ENCODE measurements at regions not wholly inside any gene's neighbourhood (a gene's known extent, or its start where the extent isn't known, plus 50 kb on each side); places are given as distances from the start of the nearest gene placed in this dataset.

GRCh38 chr10:85148693-85149640 is 820.6 kb downstream of the CCSER2 start:
- Histone ChIP-seq H2BK120ac (ENCODE audit: low read depth, low read length) (no peak overlapping the region), H4K20me1 (ENCODE audit: insufficient read depth, low read length) (no peaks in the 10 kb centered on the region), H3K14ac (replicated peaks; ENCODE audit: low read depth, low read length) (no peak overlapping the region), H3K9ac (ENCODE audit: low read depth, low read length) (no peak overlapping the region), H3K23ac (ENCODE audit: low read depth, low read length) (no peak overlapping the region), H4K91ac (ENCODE audit: insufficient read depth, low read depth, low read length) (no peak overlapping the region), H3K9me1 (ENCODE audit: insufficient read depth, low read length) (no peaks in the 10 kb centered on the region), H3K9me3 (ENCODE audit: control insufficient read depth, insufficient read depth, low read length) (peaks cover 13% of the 10 kb centered on the region), H4K8ac (ENCODE audit: low read depth in 2 of 2, low read length in 2 of 2) (no peak overlapping the region), H2BK15ac (ENCODE audit: low read depth, low read length) (no peak overlapping the region), H3K27me3 (ENCODE audit: control insufficient read depth, insufficient read depth, low read length) (no peaks in the 10 kb centered on the region), H4K5ac (ENCODE audit: low read depth, low read length) (no peak overlapping the region), H2BK5ac (ENCODE audit: low read depth, low read length, poor library complexity, severe bottlenecking) (no peak overlapping the region), H3K79me1 (ENCODE audit: low read depth in 1 of 2, low read length in 2 of 2) (no peaks in the 10 kb centered on the region), H3K4me1 (ENCODE audit: control insufficient read depth, insufficient read depth, low read length) (no peaks in the 10 kb centered on the region), H3K27ac (ENCODE audit: insufficient read depth, low read length) (no peak overlapping the region), H2AFZ (replicated peaks; ENCODE audit: low read length, poor library complexity) (no peak overlapping the region), H3K18ac (ENCODE audit: low read depth, low read length) (no peak overlapping the region), H2AK9ac (replicated peaks; ENCODE audit: low read depth, low read length, poor library complexity) (no peak overlapping the region), H3K4ac (ENCODE audit: low read depth, low read length) (no peak overlapping the region), H3K4me2 (ENCODE audit: low read depth, low read length) (no peak overlapping the region), H2AK5ac (ENCODE audit: low read depth, low read length) (no peak overlapping the region), H3K4me3 (ENCODE audit: insufficient read depth, low read depth, low read length) (no peak overlapping the region), H3K56ac (ENCODE audit: extremely low read depth, insufficient read depth, low read length) (no peak overlapping the region), H3K36me3 (ENCODE audit: control insufficient read depth, insufficient read depth, low read length) (no peaks in the 10 kb centered on the region), H2BK20ac (ENCODE audit: low read depth, low read length) (no peak overlapping the region)
- POLR2A ChIA-PET (ENCODE audit: unreplicated experiment): no interaction called here
- in situ Hi-C loops (cut with MboI; ENCODE audit: low sequenced_read_pairs): no loop called here
- no TSS peak for BruUV-seq (replicated peaks)
- CTCF ChIA-PET: no interaction called here
- dilution Hi-C loops (cut with HindIII; ENCODE audit: low sequenced_read_pairs, unreplicated experiment): no loop called here
- ATAC-seq (ENCODE audit: low read depth) (no peak), DNase-seq (no peak)
- intact Hi-C loops (cut with micrococcal nuclease): no loop called here
- 35% methylated on average over 2 of the region's 15 CpGs; no CpG with 5 or more reads in 1 of the 2 experiments for WGBS, 2 experiments (ENCODE audit: extremely low coverage in 2 of 2, insufficient read length in 1 of 2)
- TF ChIP-seq MAFK (IDR thresholded peaks at IDR 0.05; ENCODE audit: low read depth, low read length) (no peak), FOS (IDR thresholded peaks at IDR 0.05; ENCODE audit: low read depth, low read length) (no peak), MXI1 (IDR thresholded peaks at IDR 0.05; ENCODE audit: borderline replicate concordance, low read depth, low read length) (no peak), MAZ (IDR thresholded peaks at IDR 0.05; ENCODE audit: borderline replicate concordance, low read depth, low read length) (no peak), SMC3 (IDR thresholded peaks at IDR 0.05; ENCODE audit: low read depth, low read length) (no peak), RFX5 (IDR thresholded peaks at IDR 0.05; ENCODE audit: low read depth, low read length) (no peak), RCOR1 (IDR thresholded peaks at IDR 0.05; ENCODE audit: insufficient replicate concordance, low read length) (no peak), ELK1 (IDR thresholded peaks at IDR 0.05; ENCODE audit: borderline replicate concordance, low read depth, low read length) (no peak), USF2 (IDR thresholded peaks at IDR 0.05; ENCODE audit: low read depth, low read length) (no peak), RAD21 (IDR thresholded peaks at IDR 0.05; ENCODE audit: low read length) (no peak), CTCF (conservative IDR thresholded peaks at IDR 0.05; ENCODE audit: low read depth, low read length) (no peak), CEBPB (IDR thresholded peaks at IDR 0.05; ENCODE audit: low read depth, low read length) (no peak), POLR2A (IDR thresholded peaks at IDR 0.05; ENCODE audit: low read depth, low read length) (no peak), CHD1 (IDR thresholded peaks at IDR 0.05; ENCODE audit: low read depth, low read length) (no peak), BHLHE40 (IDR thresholded peaks at IDR 0.05; ENCODE audit: low read depth, low read length) (no peak)
